Ecto neural progenitor cell (in vitro differentiated cells): ENCODE measurements at regions not wholly inside any gene's neighbourhood (a gene's known extent, or its start where the extent isn't known, plus 50 kb on each side); places are given as distances from the start of the nearest gene placed in this dataset.
"Not testable (repeated sequence)": the region's sequence is repeated elsewhere in the genome, so short reads cannot be mapped to it uniquely, and the experiment has no call there.

Experiments used
- DNase-seq: peaks from one replicate; pipeline ENCODE4 v3.0.0-alpha.2; 2018; ENCODE audit warnings: low spot score

GRCh38 chr11:130526846-130527245, 78.4 kb downstream of the ADAMTS15 start:
- no peak for DNase-seq

- DNase-seq, result no peak
These were observed 79.3 kb downstream of the ADAMTS15 start for GRCh38 chr11:130527636-130528297.

GRCh38 chr11:130528298-130529261, 80.1 kb downstream of the ADAMTS15 start:
- no peak for DNase-seq

GRCh38 chr11:130529366-130529765, 80.9 kb downstream of the ADAMTS15 start:
- DNase-seq, result no peak

GRCh38 chr11:130531061-130531460, 82.6 kb downstream of the ADAMTS15 start:
- DNase-seq, result no peak

- DNase-seq, result no peak
These were observed 84.8 kb downstream of the ADAMTS15 start for GRCh38 chr11:130533113-130533798.

- no peak for DNase-seq
These were observed 85.4 kb downstream of the ADAMTS15 start for GRCh38 chr11:130533871-130534270.

GRCh38 chr11:130534551-130534950, 86.1 kb downstream of the ADAMTS15 start:
- DNase-seq, result no peak

- DNase-seq, result no peak
These were observed 87.1 kb downstream of the ADAMTS15 start for GRCh38 chr11:130535520-130535919.

- DNase-seq, result peak; percentile 34
These were observed 87.9 kb downstream of the ADAMTS15 start for GRCh38 chr11:130536106-130537040.

GRCh38 chr11:130539680-130540079, 91.2 kb downstream of the ADAMTS15 start:
- DNase-seq, result not testable (repeated sequence)

GRCh38 chr11:130544266-130544665, 95.8 kb downstream of the ADAMTS15 start:
- no peak for DNase-seq

- no peak for DNase-seq
These were observed 97.1 kb downstream of the ADAMTS15 start for GRCh38 chr11:130545449-130546072.

- DNase-seq, result no peak
These were observed 98.0 kb downstream of the ADAMTS15 start for GRCh38 chr11:130546438-130546837.

- no peak for DNase-seq
These were observed 98.7 kb downstream of the ADAMTS15 start for GRCh38 chr11:130546901-130547694.

GRCh38 chr11:130547761-130548490, 99.5 kb downstream of the ADAMTS15 start:
- no peak for DNase-seq

GRCh38 chr11:130548491-130548833, 100.0 kb downstream of the ADAMTS15 start:
- DNase-seq, result no peak

GRCh38 chr11:130549393-130549999, 101.1 kb downstream of the ADAMTS15 start:
- DNase-seq, result no peak

GRCh38 chr11:130550150-130550549, 101.7 kb downstream of the ADAMTS15 start:
- DNase-seq, result no peak
